ENCODE measurements at regions not wholly inside any gene's neighbourhood (a gene's known extent, or its start where the extent isn't known, plus 50 kb on each side); places are given as distances from the start of the nearest gene placed in this dataset.

DNA sequence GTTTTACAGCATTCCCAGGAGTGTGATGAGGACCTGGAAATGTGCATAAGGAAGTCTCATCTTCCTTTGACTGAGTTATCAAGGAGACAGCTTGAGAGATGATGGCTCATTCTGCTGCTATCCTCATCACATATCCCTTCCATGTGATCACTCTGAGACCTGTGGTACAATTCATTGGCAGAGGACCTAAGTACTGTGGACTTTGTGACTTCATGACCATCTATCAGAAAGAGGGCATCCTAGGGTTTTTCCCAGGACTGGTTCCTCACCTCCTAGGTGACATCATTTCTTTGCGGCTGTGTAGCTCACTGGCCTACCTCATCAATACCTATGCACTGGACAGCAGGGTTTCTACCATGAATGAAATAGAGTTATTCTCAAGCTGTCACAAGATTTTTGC is 172.1 kb upstream of the PLEKHG7 start:
- TF ChIP-seq GATA3 (IDR thresholded peaks at IDR 0.05; ENCODE audit: low read depth, low read length) (no peak), GATA2 (IDR thresholded peaks at IDR 0.05; ENCODE audit: low read depth, low read length) (no peak)
